ENCODE measurements at regions not wholly inside any gene's neighbourhood (a gene's known extent, or its start where the extent isn't known, plus 50 kb on each side); places are given as distances from the start of the nearest gene placed in this dataset.

GRCh38 chr13:67650471-67650870 is 420.3 kb upstream of the PCDH9 start:
- no peak overlapping the region for H3K4me2 ChIP-seq
- DNase-seq (ENCODE audit: low spot score), result no peak
- TF ChIP-seq EZH2 (IDR thresholded peaks at IDR 0.05) (no peak), EZH2phosphoT487 (IDR thresholded peaks at IDR 0.05) (no peak), CTCF (IDR thresholded peaks at IDR 0.05) (no peak)
- no peak overlapping the region for H2AFZ ChIP-seq (replicated peaks)
- no peaks in the 10 kb centered on the region for H4K20me1 ChIP-seq (ENCODE audit: low read depth)
- no peaks in the 10 kb centered on the region for H3K36me3 ChIP-seq
- no peaks in the 10 kb centered on the region for H3K79me2 ChIP-seq (ENCODE audit: low read depth)
- H3F3A ChIP-seq (ENCODE audit: low read depth), result no peaks in the 10 kb centered on the region
- Mint-ChIP-seq H3K36me3 (no peaks in the 10 kb centered on the region), H3K9me3 (no peaks in the 10 kb centered on the region), H3K27ac (no peak overlapping the region), H3K4me1 (no peaks in the 10 kb centered on the region), H3K4me3 (no peak overlapping the region), H3K27me3 (ENCODE audit: insufficient read depth, low read depth) (peaks cover 3% of the 10 kb centered on the region)
- H3K27me3 ChIP-seq, result no peaks in the 10 kb centered on the region
- no peaks in the 10 kb centered on the region for H3K9me3 ChIP-seq (ENCODE audit: low read depth)
- H3K9ac ChIP-seq, result no peak overlapping the region
- no peak overlapping the region for H3K27ac ChIP-seq
- no peak overlapping the region for H3K4me3 ChIP-seq
- no peaks in the 10 kb centered on the region for H3K4me1 ChIP-seq

GRCh38 chr13:67645874-67646467 is 415.8 kb upstream of the PCDH9 start:
- H3K27ac ChIP-seq, result no peak overlapping the region
- TF ChIP-seq EZH2phosphoT487 (IDR thresholded peaks at IDR 0.05), result no peak
- no peak for TF ChIP-seq CTCF (IDR thresholded peaks at IDR 0.05)
- TF ChIP-seq EZH2 (IDR thresholded peaks at IDR 0.05), result no peak
- peaks cover 3% of the 10 kb centered on the region for H3K9me3 Mint-ChIP-seq
- peaks cover 3% of the 10 kb centered on the region for H3K4me1 ChIP-seq
- H3K79me2 ChIP-seq (ENCODE audit: low read depth), result no peaks in the 10 kb centered on the region
- no peak overlapping the region for H3K9ac ChIP-seq
- H2AFZ ChIP-seq (replicated peaks), result no peak overlapping the region
- no peaks in the 10 kb centered on the region for H3K4me1 Mint-ChIP-seq
- no peak overlapping the region for H3K4me2 ChIP-seq
- H4K20me1 ChIP-seq (ENCODE audit: low read depth), result no peaks in the 10 kb centered on the region
- H3F3A ChIP-seq (ENCODE audit: low read depth), result peaks cover 13% of the 10 kb centered on the region
- H3K27me3 ChIP-seq, result no peaks in the 10 kb centered on the region
- no peaks in the 10 kb centered on the region for H3K9me3 ChIP-seq (ENCODE audit: low read depth)
- H3K36me3 Mint-ChIP-seq, result no peaks in the 10 kb centered on the region
- no peaks in the 10 kb centered on the region for H3K27me3 Mint-ChIP-seq (ENCODE audit: insufficient read depth, low read depth)
- no peak overlapping the region for H3K4me3 ChIP-seq
- H3K4me3 Mint-ChIP-seq, result no peak overlapping the region
- H3K27ac Mint-ChIP-seq, result no peak overlapping the region
- H3K36me3 ChIP-seq, result no peaks in the 10 kb centered on the region
- DNase-seq (ENCODE audit: low spot score), result no peak

- H3K9me3 ChIP-seq (ENCODE audit: low read depth), result no peaks in the 10 kb centered on the region
- H3K79me2 ChIP-seq (ENCODE audit: low read depth), result no peaks in the 10 kb centered on the region
- H3K4me1 ChIP-seq, result peaks cover 3% of the 10 kb centered on the region
- no peak overlapping the region for H3K4me3 Mint-ChIP-seq
- peak; percentile 50 for DNase-seq (ENCODE audit: low spot score)
- H2AFZ ChIP-seq (replicated peaks), result peak overlapping the region; percentile 76
- H3K36me3 Mint-ChIP-seq, result no peaks in the 10 kb centered on the region
- no peak overlapping the region for H3K4me2 ChIP-seq
- peaks cover 13% of the 10 kb centered on the region for H3F3A ChIP-seq (ENCODE audit: low read depth)
- H3K27ac Mint-ChIP-seq, result no peak overlapping the region
- no peaks in the 10 kb centered on the region for H4K20me1 ChIP-seq (ENCODE audit: low read depth)
- peaks cover 5% of the 10 kb centered on the region for H3K9me3 Mint-ChIP-seq
- H3K27me3 ChIP-seq, result no peaks in the 10 kb centered on the region
- H3K27ac ChIP-seq, result peak overlapping the region; percentile 45
- no peaks in the 10 kb centered on the region for H3K36me3 ChIP-seq
- no peaks in the 10 kb centered on the region for H3K4me1 Mint-ChIP-seq
- H3K27me3 Mint-ChIP-seq (ENCODE audit: insufficient read depth, low read depth), result no peaks in the 10 kb centered on the region
- TF ChIP-seq EZH2phosphoT487 (IDR thresholded peaks at IDR 0.05), result no peak
- TF ChIP-seq EZH2 (IDR thresholded peaks at IDR 0.05), result no peak
- peak; percentile 46 for TF ChIP-seq CTCF (IDR thresholded peaks at IDR 0.05)
- no peak overlapping the region for H3K9ac ChIP-seq
- no peak overlapping the region for H3K4me3 ChIP-seq
These were observed 413.4 kb upstream of the PCDH9 start for GRCh38 chr13:67643516-67644055.

Measured in neural progenitor cell (in vitro differentiated cells).